Panc1 (cell line): ENCODE measurements at regions not wholly inside any gene's neighbourhood (a gene's known extent, or its start where the extent isn't known, plus 50 kb on each side); places are given as distances from the start of the nearest gene placed in this dataset.

Experiments
- ATAC-seq: fragments of 200-7000 bp; cut with Tn5 transposase; 2 replicates; pipeline ENCODE4 v1.9.1; 2020; ENCODE audit warnings: mild to moderate bottlenecking, moderate library complexity
- BruUV-seq: library from RNA; stranded (reverse); fragments of 400-500 nt; replicated peaks from 2 replicates; lab custom pipeline; 2021; lab: Mats Ljungman, UMichigan
- CTCF ChIA-PET: fragments of 300-600 bp; sonication (Branson Sonifier 250); formaldehyde crosslinking; loops from one replicate; lab custom pipeline; 2022; ENCODE audit warnings: antibody characterized with exemption; lab: Charles Lee
- POLR2A ChIA-PET: fragments of 300-600 bp; sonication (Branson Sonifier 250); formaldehyde crosslinking; loops from one replicate; lab custom pipeline; 2022; ENCODE audit warnings: antibody characterized with exemption; lab: Charles Lee
- DNase-seq: peaks from one replicate; pipeline ENCODE4 v3.0.0-alpha.2; 2010; ENCODE audit warnings: low read depth, low spot score
- H3K27ac ChIP-seq: 2 replicates; pipeline ENCODE4 v1.5.1; 2011; ENCODE audit warnings: mild to moderate bottlenecking, low read length, inconsistent platforms
- H3K27me3 ChIP-seq: fragments of 200-500 bp; sonication (Bioruptor generic); 2 replicates; pipeline ENCODE4 v1.6.0; 2014; ENCODE audit warnings: low read length, inconsistent platforms; ENCODE audit not compliant: control insufficient read depth, insufficient read depth
- H3K36me3 ChIP-seq: fragments of 200-500 bp; sonication (Bioruptor generic); 2 replicates; pipeline ENCODE4 v1.5.1; 2014; ENCODE audit warnings: inconsistent platforms, mild to moderate bottlenecking, low read length, moderate library complexity; ENCODE audit not compliant: control insufficient read depth, insufficient read depth
- H3K4me1 ChIP-seq: 2 replicates; pipeline ENCODE4 v1.5.1; 2011; ENCODE audit warnings: inconsistent platforms, mild to moderate bottlenecking, low read length, moderate library complexity; ENCODE audit not compliant: control insufficient read depth, insufficient read depth
- H3K4me3 ChIP-seq, 2 experiments: 2 replicates each; pipeline ENCODE4 v1.5.1; 2011 to 2012; ENCODE audit warnings: low read depth in 2 of 2, low read length in 2 of 2, mild to moderate bottlenecking in 2 of 2, inconsistent platforms in 1 of 2, moderate library complexity in 1 of 2
- H3K9me3 ChIP-seq: fragments of 200-500 bp; sonication (Bioruptor generic); 2 replicates; pipeline ENCODE4 v1.5.1; 2014; ENCODE audit warnings: low read depth, mild to moderate bottlenecking, inconsistent platforms, low read length, moderate library complexity; ENCODE audit not compliant: control insufficient read depth, insufficient read depth
- CTCF ChIP-seq: fragments of 450-650 bp; IDR thresholded peaks from 2 replicates; pipeline ENCODE4 v1.5.1; 2017; ENCODE audit warnings: mild to moderate bottlenecking
- POLR2AphosphoS5 ChIP-seq: IDR thresholded peaks from 2 replicates; pipeline ENCODE4 v1.6.1; 2012; ENCODE audit warnings: mild to moderate bottlenecking, low read depth, low read length, moderate library complexity
- SIN3A ChIP-seq: IDR thresholded peaks from 2 replicates; pipeline ENCODE4 v1.6.1; 2012; ENCODE audit warnings: low read depth, mild to moderate bottlenecking, low read length, moderate library complexity, borderline replicate concordance; ENCODE audit not compliant: insufficient read depth
- TCF7L2 ChIP-seq: IDR thresholded peaks from 2 replicates; pipeline ENCODE4 v1.6.1; 2011; ENCODE audit warnings: mild to moderate bottlenecking, low read depth, low read length, inconsistent platforms
- in situ Hi-C: cut with HindIII; loops from 2 replicates; pipeline ENCODE4 v1.10.0; 2016; ENCODE audit warnings: low sequenced_read_pairs, low pct_unique_long_range_greater_than_20kb
- intact Hi-C: fragments of 100-400 bp; cut with micrococcal nuclease; formaldehyde crosslinking; loops from one replicate; pipeline ENCODE4 v1.10.0; 2022; ENCODE audit not compliant: unreplicated experiment
- TF ChIP-seq, protein P1 (sequence below), 2 experiments: IDR thresholded peaks; 2 replicates each; pipeline ENCODE4 v1.6.1; 2011 to 2012; ENCODE audit warnings: low read depth in 2 of 2, control low read depth in 1 of 2, low read length in 1 of 2, mild to moderate bottlenecking in 1 of 2, moderate library complexity in 1 of 2; ENCODE audit not compliant: insufficient read depth in 1 of 2

DNA sequence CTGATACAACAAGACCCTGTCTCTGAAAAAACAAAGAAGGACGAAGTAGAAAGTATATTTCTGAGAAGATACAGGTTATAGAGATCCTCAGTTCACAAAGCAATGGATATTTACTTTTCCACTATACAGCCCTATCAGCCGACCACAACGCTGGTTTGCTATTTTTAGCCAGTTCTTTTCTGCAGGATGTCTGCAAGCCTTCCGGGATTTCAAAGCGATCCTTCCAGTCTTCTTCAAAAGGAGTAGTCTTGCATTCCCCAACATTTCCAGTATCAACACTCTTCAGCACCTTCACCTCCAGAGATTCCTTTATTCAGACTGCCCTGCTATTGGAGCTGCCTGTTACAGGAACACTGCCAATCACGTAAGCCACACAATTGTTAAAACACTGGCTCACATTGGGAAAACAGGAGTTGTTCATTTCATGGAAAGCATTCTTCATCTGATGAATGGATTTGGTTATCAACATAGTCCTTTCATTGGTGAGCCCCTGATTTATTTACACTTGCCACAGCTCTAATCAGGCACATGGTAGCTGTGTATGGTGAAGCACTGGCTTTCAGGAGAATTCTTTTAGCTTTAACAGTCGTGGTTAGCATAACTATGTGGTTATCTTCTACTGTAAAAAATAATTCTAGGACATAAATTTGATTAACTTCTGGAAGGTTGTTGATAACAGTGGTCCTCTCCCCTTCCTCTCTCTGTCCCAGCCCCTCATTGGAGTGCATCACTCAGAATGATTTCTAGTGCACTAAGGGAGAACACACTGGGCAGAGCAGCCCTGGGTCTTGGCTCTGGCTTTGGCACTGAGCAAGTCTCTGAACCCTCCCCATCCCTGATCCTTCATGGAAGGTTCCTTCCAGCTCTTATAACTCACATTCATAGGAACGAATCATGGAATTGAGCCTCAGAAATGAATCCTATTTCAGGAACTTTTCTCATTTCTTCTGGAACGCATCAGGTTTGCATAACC lies 109.9 kb upstream of the SORBS2 start:
- Histone ChIP-seq H3K27me3 (no peaks in the 10 kb centered on the region), H3K36me3 (no peaks in the 10 kb centered on the region), H3K27ac (no peak overlapping the region), H3K4me1 (no peaks in the 10 kb centered on the region), H3K4me3 (no peak overlapping the region), H3K9me3 (no peaks in the 10 kb centered on the region)
- no peak for DNase-seq
- CTCF ChIA-PET: interaction anchor here (0.7 kb wide), 1 partner anchor 1679 kb away, joined by 3 read pairs; no protein-coding TSS in a partner anchor
- intact Hi-C loops: no loop called here
- POLR2A ChIA-PET: no interaction called here
- no TSS peak for BruUV-seq
- ATAC-seq: no peak
- in situ Hi-C loops: no loop called here
- TF ChIP-seq TCF7L2 (no peak), POLR2AphosphoS5 (no peak), CTCF (no peak), SIN3A (no peak)
- TF ChIP-seq, protein P1, sequence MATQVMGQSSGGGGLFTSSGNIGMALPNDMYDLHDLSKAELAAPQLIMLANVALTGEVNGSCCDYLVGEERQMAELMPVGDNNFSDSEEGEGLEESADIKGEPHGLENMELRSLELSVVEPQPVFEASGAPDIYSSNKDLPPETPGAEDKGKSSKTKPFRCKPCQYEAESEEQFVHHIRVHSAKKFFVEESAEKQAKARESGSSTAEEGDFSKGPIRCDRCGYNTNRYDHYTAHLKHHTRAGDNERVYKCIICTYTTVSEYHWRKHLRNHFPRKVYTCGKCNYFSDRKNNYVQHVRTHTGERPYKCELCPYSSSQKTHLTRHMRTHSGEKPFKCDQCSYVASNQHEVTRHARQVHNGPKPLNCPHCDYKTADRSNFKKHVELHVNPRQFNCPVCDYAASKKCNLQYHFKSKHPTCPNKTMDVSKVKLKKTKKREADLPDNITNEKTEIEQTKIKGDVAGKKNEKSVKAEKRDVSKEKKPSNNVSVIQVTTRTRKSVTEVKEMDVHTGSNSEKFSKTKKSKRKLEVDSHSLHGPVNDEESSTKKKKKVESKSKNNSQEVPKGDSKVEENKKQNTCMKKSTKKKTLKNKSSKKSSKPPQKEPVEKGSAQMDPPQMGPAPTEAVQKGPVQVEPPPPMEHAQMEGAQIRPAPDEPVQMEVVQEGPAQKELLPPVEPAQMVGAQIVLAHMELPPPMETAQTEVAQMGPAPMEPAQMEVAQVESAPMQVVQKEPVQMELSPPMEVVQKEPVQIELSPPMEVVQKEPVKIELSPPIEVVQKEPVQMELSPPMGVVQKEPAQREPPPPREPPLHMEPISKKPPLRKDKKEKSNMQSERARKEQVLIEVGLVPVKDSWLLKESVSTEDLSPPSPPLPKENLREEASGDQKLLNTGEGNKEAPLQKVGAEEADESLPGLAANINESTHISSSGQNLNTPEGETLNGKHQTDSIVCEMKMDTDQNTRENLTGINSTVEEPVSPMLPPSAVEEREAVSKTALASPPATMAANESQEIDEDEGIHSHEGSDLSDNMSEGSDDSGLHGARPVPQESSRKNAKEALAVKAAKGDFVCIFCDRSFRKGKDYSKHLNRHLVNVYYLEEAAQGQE (IDR thresholded peaks at IDR 0.05; ENCODE audit: insufficient read depth in 1 of 2, low read depth in 2 of 2, low read length in 1 of 2): no peak

- TF ChIP-seq CTCF: no peak
- TF ChIP-seq POLR2AphosphoS5: no peak
- no peak for TF ChIP-seq TCF7L2
- TF ChIP-seq, protein P1 (IDR thresholded peaks at IDR 0.05; ENCODE audit: insufficient read depth in 1 of 2, low read depth in 2 of 2, low read length in 1 of 2): no peak
- TF ChIP-seq SIN3A: no peak
- ChIA-PET POLR2A (no interaction called here), CTCF (no interaction called here)
- ATAC-seq: no peak
- no peaks in the 10 kb centered on the region for H3K4me1 ChIP-seq
- H3K27ac ChIP-seq: no peak overlapping the region
- no peaks in the 10 kb centered on the region for H3K9me3 ChIP-seq
- intact Hi-C loops (no loop called here), in situ Hi-C loops (no loop called here)
- no peaks in the 10 kb centered on the region for H3K27me3 ChIP-seq
- H3K36me3 ChIP-seq: no peaks in the 10 kb centered on the region
- no peak for DNase-seq
- no TSS peak for BruUV-seq
- H3K4me3 ChIP-seq: no peak overlapping the region
Measured at GRCh38 chr4:185924458-185925044, 112.6 kb upstream of the SORBS2 start.
